WTC11 (cell line): ENCODE measurements at regions not wholly inside any gene's neighbourhood (a gene's known extent, or its start where the extent isn't known, plus 50 kb on each side); places are given as distances from the start of the nearest gene placed in this dataset.

Source experiments
- ATAC-seq: fragments of 200-7000 bp; cut with Tn5 transposase; 2 replicates; pipeline ENCODE4 v1.10.0; 2021; ENCODE audit warnings: mild to moderate bottlenecking, moderate library complexity
- CTCF ChIA-PET: fragments of 300-600 bp; sonication (Branson Sonifier 250); formaldehyde crosslinking; loops from one replicate; lab custom pipeline; 2021; ENCODE audit warnings: antibody characterized with exemption; lab: Charles Lee
- POLR2A ChIA-PET: fragments of 350-600 bp; sonication (Branson Sonifier 250); formaldehyde crosslinking; loops from one replicate; lab custom pipeline; 2021; ENCODE audit warnings: antibody characterized with exemption; lab: Charles Lee
- DNase-seq: peaks from one replicate; pipeline ENCODE4 v3.0.0; 2021; ENCODE audit warnings: low spot score
- H3K27ac Mint-ChIP-seq: 2 replicates; pipeline ENCODE4 v1.8.0; 2021; ENCODE audit warnings: mixed read lengths
- H3K27me3 Mint-ChIP-seq: 2 replicates; pipeline ENCODE4 v1.8.0; 2021; ENCODE audit warnings: low read depth, mild to moderate bottlenecking, moderate library complexity, mixed read lengths
- H3K36me3 Mint-ChIP-seq: 2 replicates; pipeline ENCODE4 v1.8.0; 2021; ENCODE audit warnings: mixed read lengths
- H3K4me1 Mint-ChIP-seq: 2 replicates; pipeline ENCODE4 v1.8.0; 2022; ENCODE audit warnings: mixed read lengths
- H3K4me3 Mint-ChIP-seq: 2 replicates; pipeline ENCODE4 v1.8.0; 2021; ENCODE audit warnings: mild to moderate bottlenecking, moderate library complexity, mixed read lengths
- H3K9me3 Mint-ChIP-seq: 2 replicates; pipeline ENCODE4 v1.8.0; 2021; ENCODE audit warnings: mixed read lengths
- ATF6 ChIP-seq: sonication (generic); formaldehyde crosslinking; IDR thresholded peaks from 2 replicates; pipeline ENCODE4 v1.8.1; 2023; ENCODE audit warnings: mild to moderate bottlenecking, missing genetic modification reagents
- ELF4 ChIP-seq: sonication (generic); formaldehyde crosslinking; IDR thresholded peaks from 2 replicates; pipeline ENCODE4 v1.8.1; 2022; ENCODE audit warnings: low read depth, mild to moderate bottlenecking, moderate library complexity, missing genetic modification reagents
- ESRRA ChIP-seq: sonication (generic); formaldehyde crosslinking; IDR thresholded peaks from 2 replicates; pipeline ENCODE4 v1.8.1; 2022; ENCODE audit warnings: mild to moderate bottlenecking, missing genetic modification reagents, borderline replicate concordance
- FOXJ3 ChIP-seq: sonication (generic); formaldehyde crosslinking; IDR thresholded peaks from 2 replicates; pipeline ENCODE4 v1.9.0; 2021; ENCODE audit warnings: missing genetic modification reagents, mild to moderate bottlenecking, borderline replicate concordance
- FOXK1 ChIP-seq: sonication (generic); formaldehyde crosslinking; IDR thresholded peaks from 2 replicates; pipeline ENCODE4 v1.8.0; 2022; ENCODE audit warnings: mild to moderate bottlenecking, moderate library complexity, missing genetic modification reagents
- FOXP4 ChIP-seq: sonication (generic); formaldehyde crosslinking; IDR thresholded peaks from 2 replicates; pipeline ENCODE4 v1.8.0; 2022; ENCODE audit warnings: mild to moderate bottlenecking, missing genetic modification reagents
- HMGXB4 ChIP-seq: sonication (generic); formaldehyde crosslinking; IDR thresholded peaks from 2 replicates; pipeline ENCODE4 v1.8.1; 2023; ENCODE audit warnings: mild to moderate bottlenecking, moderate library complexity, missing genetic modification reagents
- MAX ChIP-seq: sonication (generic); formaldehyde crosslinking; IDR thresholded peaks from 2 replicates; pipeline ENCODE4 v1.8.0; 2022; ENCODE audit warnings: mild to moderate bottlenecking, missing genetic modification reagents
- NR3C1 ChIP-seq: sonication (generic); formaldehyde crosslinking; conservative IDR thresholded peaks from 2 replicates; pipeline ENCODE4 v1.8.1; 2023; ENCODE audit warnings: low read depth, mild to moderate bottlenecking, missing genetic modification reagents
- OVOL2 ChIP-seq: fragments of 250-450 bp; sonication (Bioruptor Pico); IDR thresholded peaks from 2 replicates; pipeline ENCODE4 v1.9.0; 2021; ENCODE audit warnings: mild to moderate bottlenecking, borderline replicate concordance
- PRDM15 ChIP-seq: sonication (generic); formaldehyde crosslinking; IDR thresholded peaks from 2 replicates; pipeline ENCODE4 v1.8.0; 2022; ENCODE audit warnings: missing genetic modification reagents
- PREB ChIP-seq: sonication (generic); formaldehyde crosslinking; IDR thresholded peaks from 2 replicates; pipeline ENCODE4 v1.8.1; 2022; ENCODE audit warnings: mild to moderate bottlenecking, missing genetic modification reagents, moderate library complexity, borderline replicate concordance
- PRRX2 ChIP-seq: fragments of 250-450 bp; sonication (Bioruptor Pico); IDR thresholded peaks from 2 replicates; pipeline ENCODE4 v1.8.0; 2021; ENCODE audit warnings: mild to moderate bottlenecking
- RELA ChIP-seq: sonication (generic); formaldehyde crosslinking; IDR thresholded peaks from 2 replicates; pipeline ENCODE4 v1.8.1; 2022; ENCODE audit warnings: missing genetic modification reagents, mild to moderate bottlenecking, borderline replicate concordance
- RORB ChIP-seq: fragments of 250-450 bp; sonication (Bioruptor Pico); IDR thresholded peaks from 2 replicates; pipeline ENCODE4 v1.9.0; 2021; ENCODE audit warnings: mild to moderate bottlenecking
- SMAD4 ChIP-seq: sonication (generic); formaldehyde crosslinking; IDR thresholded peaks from 2 replicates; pipeline ENCODE4 v1.8.0; 2022; ENCODE audit warnings: mild to moderate bottlenecking, missing genetic modification reagents
- SP1 ChIP-seq: sonication (generic); formaldehyde crosslinking; conservative IDR thresholded peaks from 2 replicates; pipeline ENCODE4 v1.8.1; 2022; ENCODE audit warnings: missing genetic modification reagents
- TEAD4 ChIP-seq: sonication (generic); formaldehyde crosslinking; IDR thresholded peaks from 2 replicates; pipeline ENCODE4 v1.8.0; 2022; ENCODE audit warnings: mild to moderate bottlenecking, missing genetic modification reagents
- ZBTB43 ChIP-seq: sonication (generic); formaldehyde crosslinking; IDR thresholded peaks from 2 replicates; pipeline ENCODE4 v1.8.1; 2023; ENCODE audit warnings: mild to moderate bottlenecking, missing genetic modification reagents
- ZNF121 ChIP-seq: sonication (generic); formaldehyde crosslinking; IDR thresholded peaks from 2 replicates; pipeline ENCODE4 v1.8.0; 2023; ENCODE audit warnings: missing genetic modification reagents
- ZNF532 ChIP-seq: fragments of 250-450 bp; sonication (Bioruptor Pico); IDR thresholded peaks from 2 replicates; pipeline ENCODE4 v1.9.0; 2021; ENCODE audit warnings: mild to moderate bottlenecking, borderline replicate concordance

GRCh38 chr10:10133281-10133680, 884.4 kb upstream of the CELF2 start:
- CTCF ChIA-PET: interaction anchor here (0.5 kb wide), 1 partner anchor 19 kb away, joined by 5 read pairs; no protein-coding TSS in a partner anchor
- no peaks in the 10 kb centered on the region for H3K27me3 Mint-ChIP-seq
- POLR2A ChIA-PET: no interaction called here
- no peak for TF ChIP-seq ATF6 (CRISPR knock-in tag)
- TF ChIP-seq ELF4 (CRISPR knock-in tag): no peak
- no peak for TF ChIP-seq TEAD4
- no peak for TF ChIP-seq ESRRA
- TF ChIP-seq MAX (CRISPR knock-in tag): no peak
- no peak for TF ChIP-seq HMGXB4 (CRISPR knock-in tag)
- no peak for TF ChIP-seq ZNF121
- TF ChIP-seq PREB: no peak
- no peak for TF ChIP-seq FOXK1 (CRISPR knock-in tag)
- TF ChIP-seq RELA: no peak
- no peak for TF ChIP-seq PRRX2 (CRISPR knock-in tag)
- TF ChIP-seq OVOL2 (CRISPR knock-in tag): no peak
- TF ChIP-seq FOXP4 (CRISPR knock-in tag): no peak
- H3K36me3 Mint-ChIP-seq: no peaks in the 10 kb centered on the region
- H3K27ac Mint-ChIP-seq: no peak overlapping the region
- no peaks in the 10 kb centered on the region for H3K9me3 Mint-ChIP-seq
- ATAC-seq (no peak), DNase-seq (no peak)
- peaks cover 4% of the 10 kb centered on the region for H3K4me1 Mint-ChIP-seq
- no peak overlapping the region for H3K4me3 Mint-ChIP-seq

GRCh38 chr10:10138685-10139084, 879.0 kb upstream of the CELF2 start:
- H3K27me3 Mint-ChIP-seq: no peaks in the 10 kb centered on the region
- no peaks in the 10 kb centered on the region for H3K36me3 Mint-ChIP-seq
- no peak overlapping the region for H3K27ac Mint-ChIP-seq
- ChIA-PET CTCF (no interaction called here), POLR2A (no interaction called here)
- H3K4me1 Mint-ChIP-seq: peaks cover 10% of the 10 kb centered on the region
- DNase-seq (no peak), ATAC-seq (no peak)
- H3K4me3 Mint-ChIP-seq: no peak overlapping the region
- H3K9me3 Mint-ChIP-seq: no peaks in the 10 kb centered on the region
- no peak for TF ChIP-seq FOXJ3 (CRISPR knock-in tag)
- TF ChIP-seq SMAD4 (CRISPR knock-in tag): no peak
- TF ChIP-seq RORB: no peak
- TF ChIP-seq ZBTB43: no peak
- no peak for TF ChIP-seq SP1 (CRISPR knock-in tag)
- TF ChIP-seq PRDM15: no peak
- no peak for TF ChIP-seq NR3C1
- no peak for TF ChIP-seq ZNF532 (CRISPR knock-in tag)
